ENCODE measurements at regions not wholly inside any gene's neighbourhood (a gene's known extent, or its start where the extent isn't known, plus 50 kb on each side); places are given as distances from the start of the nearest gene placed in this dataset.

DNA sequence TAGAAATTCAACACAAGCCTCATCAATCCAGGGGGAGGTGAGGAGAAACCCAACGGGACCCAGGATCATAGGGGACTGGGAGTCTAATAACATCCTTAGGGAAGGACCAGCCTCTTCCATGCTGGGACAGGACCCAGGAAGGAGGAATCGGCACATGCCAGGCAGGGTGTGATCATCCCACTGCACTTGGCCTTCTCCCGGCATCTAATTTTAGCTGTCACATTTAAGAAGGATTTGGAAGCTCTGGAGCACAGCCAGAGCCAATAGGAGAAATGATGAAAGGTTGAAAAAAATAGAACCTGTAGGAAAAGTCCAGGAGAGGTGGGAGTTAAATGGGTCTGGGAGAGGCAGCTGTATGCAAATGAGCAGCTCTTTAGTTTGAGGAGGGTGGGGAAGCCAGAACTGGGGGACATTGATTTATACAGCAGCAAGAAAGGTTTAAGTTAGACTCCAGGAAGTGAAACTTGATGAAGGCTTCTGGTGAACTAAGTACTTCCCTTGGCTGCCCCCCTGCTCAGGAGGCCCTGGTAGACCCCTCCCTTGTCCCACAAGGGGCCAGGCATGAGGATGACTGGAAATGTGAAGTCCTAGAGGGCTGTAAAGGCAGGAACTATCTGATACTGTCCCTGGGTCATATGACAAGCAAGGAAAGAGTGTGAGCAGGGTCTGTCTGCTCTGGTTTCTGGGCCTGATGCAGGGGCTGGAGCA, 260.3 kb downstream of the LRFN2 start:
- no peaks in the 10 kb centered on the region for H3K9me3 ChIP-seq
- TF ChIP-seq, protein P1, sequence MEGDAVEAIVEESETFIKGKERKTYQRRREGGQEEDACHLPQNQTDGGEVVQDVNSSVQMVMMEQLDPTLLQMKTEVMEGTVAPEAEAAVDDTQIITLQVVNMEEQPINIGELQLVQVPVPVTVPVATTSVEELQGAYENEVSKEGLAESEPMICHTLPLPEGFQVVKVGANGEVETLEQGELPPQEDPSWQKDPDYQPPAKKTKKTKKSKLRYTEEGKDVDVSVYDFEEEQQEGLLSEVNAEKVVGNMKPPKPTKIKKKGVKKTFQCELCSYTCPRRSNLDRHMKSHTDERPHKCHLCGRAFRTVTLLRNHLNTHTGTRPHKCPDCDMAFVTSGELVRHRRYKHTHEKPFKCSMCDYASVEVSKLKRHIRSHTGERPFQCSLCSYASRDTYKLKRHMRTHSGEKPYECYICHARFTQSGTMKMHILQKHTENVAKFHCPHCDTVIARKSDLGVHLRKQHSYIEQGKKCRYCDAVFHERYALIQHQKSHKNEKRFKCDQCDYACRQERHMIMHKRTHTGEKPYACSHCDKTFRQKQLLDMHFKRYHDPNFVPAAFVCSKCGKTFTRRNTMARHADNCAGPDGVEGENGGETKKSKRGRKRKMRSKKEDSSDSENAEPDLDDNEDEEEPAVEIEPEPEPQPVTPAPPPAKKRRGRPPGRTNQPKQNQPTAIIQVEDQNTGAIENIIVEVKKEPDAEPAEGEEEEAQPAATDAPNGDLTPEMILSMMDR (IDR thresholded peaks at IDR 0.05): no peak
- no peak for TF ChIP-seq POLR2A (IDR thresholded peaks at IDR 0.05)
- no peak overlapping the region for H3K27ac ChIP-seq
- no peak for DNase-seq
- intact Hi-C loops (cut with DNase I; ENCODE audit: low total_unique reads): no loop called here
- H3K4me1 ChIP-seq: no peaks in the 10 kb centered on the region
- no peaks in the 10 kb centered on the region for H3K36me3 ChIP-seq
- H3K4me3 ChIP-seq: no peak overlapping the region
- H3K27me3 ChIP-seq: no peaks in the 10 kb centered on the region

DNA sequence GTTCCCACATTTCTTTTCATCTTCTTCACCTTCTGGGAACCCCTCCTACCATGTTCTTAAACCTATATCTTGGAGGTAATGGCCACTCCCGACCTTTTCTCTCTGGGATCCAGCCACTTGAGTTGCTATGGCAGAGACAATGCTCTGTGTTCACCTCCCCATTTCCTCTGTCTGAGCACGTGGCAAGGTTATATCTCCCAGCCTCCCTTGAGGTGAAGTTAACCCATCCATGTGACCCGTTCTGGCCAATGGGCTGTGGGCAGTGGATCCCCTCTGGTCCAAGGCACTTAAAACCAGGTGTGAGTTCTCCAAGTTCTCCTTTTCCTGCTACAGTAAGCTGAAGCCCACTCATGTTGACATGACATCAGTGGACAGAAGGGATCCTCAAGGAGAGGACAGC, 261.4 kb downstream of the LRFN2 start:
- intact Hi-C loops (cut with DNase I; ENCODE audit: low total_unique reads): no loop called here
- Histone ChIP-seq H3K27me3 (no peaks in the 10 kb centered on the region), H3K27ac (no peak overlapping the region), H3K36me3 (no peaks in the 10 kb centered on the region), H3K4me3 (no peak overlapping the region), H3K9me3 (no peaks in the 10 kb centered on the region), H3K4me1 (no peaks in the 10 kb centered on the region)
- no peak for DNase-seq
- TF ChIP-seq POLR2A (IDR thresholded peaks at IDR 0.05): no peak
- TF ChIP-seq, protein P1 (IDR thresholded peaks at IDR 0.05): no peak

DNA sequence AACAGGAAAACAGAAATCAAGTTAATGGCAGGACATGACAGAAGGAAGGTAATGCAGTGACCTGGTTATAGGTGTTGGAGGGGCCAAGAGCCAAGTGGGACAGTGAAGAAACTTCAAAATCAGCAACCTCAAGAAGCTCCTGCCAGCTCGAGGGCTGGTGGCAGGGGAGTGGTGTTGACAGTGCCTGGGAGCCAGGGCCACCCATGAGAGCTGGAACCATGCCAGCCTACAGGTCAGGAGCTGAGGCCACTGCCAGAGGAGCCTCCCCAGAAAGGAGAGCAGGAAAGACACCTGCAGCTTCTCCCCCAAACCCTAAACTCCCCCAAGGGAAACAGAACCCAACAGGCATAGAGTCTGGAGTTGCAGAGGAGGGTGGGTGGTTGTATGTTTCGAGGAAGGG, 262.1 kb downstream of the LRFN2 start:
- Histone ChIP-seq H3K27me3 (no peaks in the 10 kb centered on the region), H3K4me1 (no peaks in the 10 kb centered on the region), H3K27ac (no peak overlapping the region), H3K36me3 (no peaks in the 10 kb centered on the region), H3K9me3 (no peaks in the 10 kb centered on the region), H3K4me3 (no peak overlapping the region)
- TF ChIP-seq, protein P1 (IDR thresholded peaks at IDR 0.05): no peak
- TF ChIP-seq POLR2A (IDR thresholded peaks at IDR 0.05): no peak
- no peak for DNase-seq
- intact Hi-C loops (cut with DNase I; ENCODE audit: low total_unique reads): no loop called here

DNA sequence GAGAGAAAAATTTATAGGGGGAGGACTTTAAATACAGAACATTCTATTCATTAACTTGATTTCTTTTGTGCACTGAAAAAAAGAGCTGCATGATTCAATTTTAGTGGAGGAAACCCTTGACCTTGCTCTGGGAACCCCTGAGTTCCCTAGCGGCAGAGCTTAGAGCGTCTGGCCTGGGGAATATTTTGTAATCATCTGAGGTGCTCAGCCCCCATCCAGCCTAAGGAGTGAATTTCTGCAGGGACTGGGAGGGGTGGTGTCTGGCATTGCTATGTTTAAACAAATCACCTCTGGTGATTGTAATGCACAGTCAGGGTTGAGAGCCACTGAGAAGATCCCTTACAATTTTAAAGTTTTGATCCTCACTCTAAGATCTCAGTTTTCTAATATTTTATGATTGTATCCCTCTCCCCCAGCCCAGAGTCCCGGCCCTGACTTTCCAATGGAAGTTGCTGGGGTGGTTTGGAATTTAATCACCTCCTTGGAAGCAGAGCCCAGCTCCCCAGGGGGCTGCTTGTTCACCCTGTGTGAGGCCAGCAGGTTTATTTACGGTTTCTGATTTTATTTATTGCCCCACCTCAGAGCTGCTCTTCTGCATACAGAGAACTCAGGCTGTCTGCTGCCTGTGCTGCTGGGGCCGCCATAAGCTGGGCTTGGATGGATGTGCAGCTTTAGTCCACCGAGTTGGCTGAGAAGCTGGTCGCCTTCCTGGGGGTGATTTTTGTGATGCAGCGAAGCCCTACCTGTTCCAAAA, 263.1 kb downstream of the LRFN2 start:
- intact Hi-C loops (cut with DNase I; ENCODE audit: low total_unique reads): no loop called here
- Histone ChIP-seq H3K4me1 (no peaks in the 10 kb centered on the region), H3K9me3 (no peaks in the 10 kb centered on the region), H3K27me3 (no peaks in the 10 kb centered on the region), H3K36me3 (no peaks in the 10 kb centered on the region), H3K4me3 (no peak overlapping the region), H3K27ac (no peak overlapping the region)
- no peak for DNase-seq
- TF ChIP-seq, protein P1 (IDR thresholded peaks at IDR 0.05): no peak
- no peak for TF ChIP-seq POLR2A (IDR thresholded peaks at IDR 0.05)

DNA sequence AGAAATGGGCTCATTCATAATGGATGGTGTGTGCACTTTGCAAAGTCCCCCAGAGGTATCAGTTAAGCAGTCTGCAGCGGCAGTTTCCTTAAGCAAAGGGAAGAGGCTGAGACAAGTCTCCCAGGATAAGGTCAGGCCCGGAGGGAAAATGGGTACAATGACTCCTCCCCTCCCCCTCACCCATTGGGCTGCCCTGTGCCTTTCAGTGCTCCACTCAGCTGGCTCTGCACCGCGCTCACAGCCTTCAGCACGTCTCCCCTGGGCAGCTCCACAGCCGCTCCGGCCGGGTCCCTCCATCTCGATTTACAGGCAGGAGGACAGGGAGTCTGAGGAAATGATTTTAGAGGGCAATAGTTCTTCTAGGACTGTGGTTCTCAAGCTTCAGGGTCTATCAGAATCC, 264.8 kb downstream of the LRFN2 start:
- H3K9me3 ChIP-seq: no peaks in the 10 kb centered on the region
- H3K4me3 ChIP-seq: no peak overlapping the region
- H3K27me3 ChIP-seq: no peaks in the 10 kb centered on the region
- H3K27ac ChIP-seq: no peak overlapping the region
- no peaks in the 10 kb centered on the region for H3K36me3 ChIP-seq
- intact Hi-C loops (cut with DNase I; ENCODE audit: low total_unique reads): no loop called here
- H3K4me1 ChIP-seq: no peaks in the 10 kb centered on the region
- DNase-seq: no peak
- TF ChIP-seq POLR2A (IDR thresholded peaks at IDR 0.05): no peak
- TF ChIP-seq, protein P1 (IDR thresholded peaks at IDR 0.05): no peak
